IMR-90 (cell line): ENCODE measurements at regions not wholly inside any gene's neighbourhood (a gene's known extent, or its start where the extent isn't known, plus 50 kb on each side); places are given as distances from the start of the nearest gene placed in this dataset.
"Not testable (repeated sequence)": the region's sequence is repeated elsewhere in the genome, so short reads cannot be mapped to it uniquely, and the experiment has no call there.

Source experiments
- ATAC-seq: fragments of 200-7000 bp; cut with Tn5 transposase; 2 replicates; pipeline ENCODE4 v1.9.1; 2020; ENCODE audit warnings: low read depth, mild to moderate bottlenecking, moderate library complexity
- BruUV-seq: library from RNA; stranded (reverse); fragments of 400-500 nt; replicated peaks from 2 replicates; lab custom pipeline; 2021; lab: Mats Ljungman, UMichigan
- CTCF ChIA-PET: fragments of 300-600 bp; formaldehyde crosslinking; extraction: SDS; loops from one replicate; lab custom pipeline; 2021; ENCODE audit warnings: antibody characterized with exemption; lab: Yijun Ruan, JAX
- POLR2A ChIA-PET: fragments of 300-600 bp; sonication (Branson Sonifier 250); formaldehyde crosslinking; loops from one replicate; lab custom pipeline; 2022; ENCODE audit warnings: antibody characterized with exemption; ENCODE audit not compliant: unreplicated experiment; lab: Charles Lee
- DNase-seq: peaks from one replicate; pipeline ENCODE4 v3.0.0; 2013
- H2AFZ ChIP-seq: replicated peaks from 2 replicates; pipeline ENCODE3; 2013; ENCODE audit warnings: low read length, mild to moderate bottlenecking; ENCODE audit not compliant: poor library complexity
- H2AK5ac ChIP-seq: 2 replicates; pipeline ENCODE4 v1.6.1; 2013; ENCODE audit warnings: low read depth, low read length, inconsistent platforms
- H2AK9ac ChIP-seq: replicated peaks from 2 replicates; pipeline ENCODE3; 2013; ENCODE audit warnings: mild to moderate bottlenecking, low read depth, low read length, moderate library complexity; ENCODE audit not compliant: poor library complexity
- H2BK120ac ChIP-seq: 2 replicates; pipeline ENCODE4 v1.6.1; 2013; ENCODE audit warnings: low read depth, low read length, inconsistent platforms
- H2BK15ac ChIP-seq: 3 replicates; pipeline ENCODE4 v1.6.1; 2013; ENCODE audit warnings: low read depth, low read length, inconsistent platforms
- H2BK20ac ChIP-seq: 2 replicates; pipeline ENCODE4 v1.6.1; 2013; ENCODE audit warnings: low read depth, mild to moderate bottlenecking, inconsistent platforms, low read length, moderate library complexity
- H2BK5ac ChIP-seq: 2 replicates; pipeline ENCODE4 v1.6.1; 2013; ENCODE audit warnings: mild to moderate bottlenecking, low read depth, low read length, inconsistent platforms; ENCODE audit not compliant: poor library complexity, severe bottlenecking
- H3K14ac ChIP-seq: replicated peaks from 2 replicates; pipeline ENCODE4 v1.6.1; 2013; ENCODE audit warnings: low read depth, low read length, inconsistent platforms
- H3K18ac ChIP-seq: 2 replicates; pipeline ENCODE4 v1.6.1; 2013; ENCODE audit warnings: low read depth, low read length, control low read depth
- H3K23ac ChIP-seq: 2 replicates; pipeline ENCODE4 v1.6.1; 2013; ENCODE audit warnings: low read depth, low read length, inconsistent platforms
- H3K27ac ChIP-seq: 2 replicates; pipeline ENCODE4 v1.5.1; 2013; ENCODE audit warnings: mild to moderate bottlenecking, control low read depth, low read length; ENCODE audit not compliant: insufficient read depth
- H3K27me3 ChIP-seq: 2 replicates; pipeline ENCODE4 v1.6.1; 2013; ENCODE audit warnings: low read length; ENCODE audit not compliant: control insufficient read depth, insufficient read depth
- H3K36me3 ChIP-seq: 2 replicates; pipeline ENCODE4 v1.6.1; 2013; ENCODE audit warnings: low read length, mixed read lengths; ENCODE audit not compliant: control insufficient read depth, insufficient read depth
- H3K4ac ChIP-seq: 2 replicates; pipeline ENCODE4 v1.6.1; 2013; ENCODE audit warnings: low read depth, low read length, inconsistent platforms
- H3K4me1 ChIP-seq: 2 replicates; pipeline ENCODE4 v1.6.1; 2013; ENCODE audit warnings: low read length, mixed read lengths; ENCODE audit not compliant: control insufficient read depth, insufficient read depth
- H3K4me2 ChIP-seq: 2 replicates; pipeline ENCODE4 v1.6.1; 2013; ENCODE audit warnings: low read depth, mild to moderate bottlenecking, control low read depth, low read length, moderate library complexity
- H3K4me3 ChIP-seq: 2 replicates; pipeline ENCODE4 v1.5.1; 2013; ENCODE audit warnings: low read depth, mild to moderate bottlenecking, control low read depth, low read length, moderate library complexity; ENCODE audit not compliant: insufficient read depth
- H3K56ac ChIP-seq: 2 replicates; pipeline ENCODE4 v1.6.1; 2013; ENCODE audit warnings: low read length, inconsistent platforms; ENCODE audit not compliant: insufficient read depth; ENCODE audit errors: extremely low read depth
- H3K79me1 ChIP-seq, 2 experiments: 2 replicates each; pipeline ENCODE4 v1.6.1; 2013; ENCODE audit warnings: low read length in 2 of 2, inconsistent platforms in 1 of 2, low read depth in 1 of 2
- H3K9ac ChIP-seq: 2 replicates; pipeline ENCODE4 v1.6.1; 2013; ENCODE audit warnings: low read depth, low read length, control low read depth
- H3K9me1 ChIP-seq: 2 replicates; pipeline ENCODE4 v1.6.1; 2013; ENCODE audit warnings: low read length, inconsistent platforms; ENCODE audit not compliant: insufficient read depth
- H3K9me3 ChIP-seq: 2 replicates; pipeline ENCODE4 v1.6.1; 2013; ENCODE audit warnings: low read length; ENCODE audit not compliant: control insufficient read depth, insufficient read depth
- H4K20me1 ChIP-seq: 2 replicates; pipeline ENCODE4 v1.6.1; 2013; ENCODE audit warnings: low read length, inconsistent platforms; ENCODE audit not compliant: insufficient read depth
- H4K5ac ChIP-seq: 2 replicates; pipeline ENCODE4 v1.6.1; 2013; ENCODE audit warnings: mild to moderate bottlenecking, low read depth, low read length, control low read depth
- H4K8ac ChIP-seq, 2 experiments: 2 replicates each; pipeline ENCODE4 v1.6.1; 2013; ENCODE audit warnings: low read depth in 2 of 2, low read length in 2 of 2, control low read depth in 1 of 2, inconsistent platforms in 1 of 2
- H4K91ac ChIP-seq: 2 replicates; pipeline ENCODE4 v1.6.1; 2013; ENCODE audit warnings: low read depth, low read length, inconsistent platforms; ENCODE audit not compliant: insufficient read depth
- BHLHE40 ChIP-seq: fragments of 150-350 bp; IDR thresholded peaks from 2 replicates; pipeline ENCODE4 v1.6.1; 2016; ENCODE audit warnings: mild to moderate bottlenecking, low read depth, low read length
- MAZ ChIP-seq: IDR thresholded peaks from 2 replicates; pipeline ENCODE4 v1.6.1; 2012; ENCODE audit warnings: low read depth, mild to moderate bottlenecking, low read length, improper control_type of control experiment, moderate library complexity, borderline replicate concordance
- USF2 ChIP-seq: fragments of 150-350 bp; IDR thresholded peaks from 2 replicates; pipeline ENCODE4 v1.6.1; 2017; ENCODE audit warnings: mild to moderate bottlenecking, antibody characterized with exemption, low read length, low read depth
- WGBS, 2 experiments: methylation state at CpG; one replicate each; pipeline versions ENCODE4 v1.1.5 to v1.1.7; 2013; ENCODE audit warnings: missing lambda C conversion rate in 2 of 2; ENCODE audit not compliant: insufficient read length in 1 of 2; ENCODE audit errors: extremely low coverage in 2 of 2; 5-methylcytosine and 5-hydroxymethylcytosine counted together
- dilution Hi-C: fragments of 300-500 bp; cut with HindIII; formaldehyde crosslinking; loops from one replicate; pipeline ENCODE4 v1.14.3; 2018; ENCODE audit warnings: low sequenced_read_pairs; ENCODE audit not compliant: unreplicated experiment
- in situ Hi-C: fragments of 300-500 bp; cut with MboI; formaldehyde crosslinking; loops from 3 replicates; pipeline ENCODE4 v1.14.3; 2019; ENCODE audit warnings: low sequenced_read_pairs, inconsistent platforms, mixed read lengths
- intact Hi-C: fragments of 100-400 bp; cut with micrococcal nuclease; formaldehyde crosslinking; loops from 2 replicates; pipeline ENCODE4 v1.10.0; 2022

- no peak for DNase-seq
Measured at GRCh38 chr9:14992081-14992480, 81.9 kb upstream of the FREM1 start.

GRCh38 chr9:14990647-14991046, 80.4 kb upstream of the FREM1 start:
- H2BK5ac ChIP-seq, H3K27me3 ChIP-seq, POLR2A ChIA-PET, H3K4ac ChIP-seq, H3K36me3 ChIP-seq, DNase-seq, H2BK120ac ChIP-seq, ATAC-seq, H4K5ac ChIP-seq, H2BK15ac ChIP-seq, H3K9me3 ChIP-seq, H3K79me1 ChIP-seq, H3K23ac ChIP-seq, H3K4me3 ChIP-seq, intact Hi-C loops, H2AK5ac ChIP-seq, H3K27ac ChIP-seq, H3K18ac ChIP-seq, in situ Hi-C loops, H2AK9ac ChIP-seq, BruUV-seq, H4K8ac ChIP-seq, H3K4me2 ChIP-seq, H4K91ac ChIP-seq, H3K9ac ChIP-seq, H2AFZ ChIP-seq, dilution Hi-C loops, H3K14ac ChIP-seq, H3K9me1 ChIP-seq, H3K4me1 ChIP-seq, CTCF ChIA-PET, H3K56ac ChIP-seq, H2BK20ac ChIP-seq, H4K20me1 ChIP-seq: not testable (repeated sequence)
- no CpG with 5 or more reads among the region's 6 CpGs for WGBS, 2 experiments

More at GRCh38 chr9:14992081-14992480, 81.9 kb upstream of the FREM1 start:
- Histone ChIP-seq H3K27ac (no peak overlapping the region), H3K79me1 (no peaks in the 10 kb centered on the region), H2AFZ (no peak overlapping the region), H3K36me3 (no peaks in the 10 kb centered on the region), H4K5ac (no peak overlapping the region), H4K20me1 (no peaks in the 10 kb centered on the region), H2BK5ac (no peak overlapping the region), H2BK20ac (no peak overlapping the region), H2AK5ac (no peak overlapping the region), H3K18ac (no peak overlapping the region), H2AK9ac (no peak overlapping the region), H2BK120ac (no peak overlapping the region), H3K27me3 (no peaks in the 10 kb centered on the region), H3K4me2 (no peak overlapping the region), H3K56ac (no peak overlapping the region), H3K23ac (no peak overlapping the region), H3K9me3 (no peaks in the 10 kb centered on the region), H3K4me3 (no peak overlapping the region), H3K9me1 (no peaks in the 10 kb centered on the region), H4K8ac (no peak overlapping the region; a peak in 1 of 4 replicates), H3K14ac (no peak overlapping the region), H2BK15ac (no peak overlapping the region), H3K4ac (no peak overlapping the region), H3K4me1 (no peaks in the 10 kb centered on the region), H3K9ac (no peak overlapping the region), H4K91ac (no peak overlapping the region)
- ChIA-PET CTCF (no interaction called here), POLR2A (no interaction called here)
- intact Hi-C loops (no loop called here), dilution Hi-C loops (no loop called here), in situ Hi-C loops (no loop called here)
- WGBS, 2 experiments: no CpG with 5 or more reads among the region's 9 CpGs
- ATAC-seq: no peak
- no TSS peak for BruUV-seq
- TF ChIP-seq USF2 (no peak), MAZ (no peak), BHLHE40 (no peak)
